Heart left ventricle (tissue), 16 donors: ENCODE measurements at regions not wholly inside any gene's neighbourhood (a gene's known extent, or its start where the extent isn't known, plus 50 kb on each side); places are given as distances from the start of the nearest gene placed in this dataset.
A peak's percentile ranks its signal among the peaks of the same experiment; 100 is the strongest.

ENCODE experiments used
- ATAC-seq, 4 donors: fragments of 200-7000 bp; cut with Tn5 transposase; one replicate each; pipeline ENCODE4 v1.9.1; 2020 to 2022; ENCODE audit warnings: moderate library complexity in 4 of 4, mild to moderate bottlenecking in 3 of 4, moderate number of reproducible peaks in 1 of 4
- DNase-seq, 5 donors: peaks; one replicate each; pipeline ENCODE4 v3.0.0-alpha.2; 2020
- H3K27ac ChIP-seq, 12 donors: fragments of 200-600 bp; sonication (generic) in 4 of 12; one replicate each; pipeline versions ENCODE4 v1.5.0 to v1.8.0; 2016 to 2022; ENCODE audit warnings: mild to moderate bottlenecking in 2 of 12
- H3K27me3 ChIP-seq, 9 donors: fragments of 200-600 bp; sonication (generic) in 2 of 9; one replicate each; pipeline versions ENCODE4 v1.5.1 to v1.8.0; 2016 to 2022; ENCODE audit warnings: mild to moderate bottlenecking in 3 of 9
- H3K36me3 ChIP-seq, 9 donors: fragments of 200-600 bp; sonication (generic) in 2 of 9; one replicate each; pipeline versions ENCODE4 v1.5.0 to v1.8.0; 2018 to 2022; ENCODE audit warnings: mild to moderate bottlenecking in 2 of 9
- H3K4me1 ChIP-seq, 12 donors: fragments of 200-600 bp; sonication (generic) in 4 of 12; one replicate each; pipeline versions ENCODE4 v1.5.0 to v1.8.0; 2016 to 2022; ENCODE audit warnings: mild to moderate bottlenecking in 3 of 12
- H3K4me3 ChIP-seq, 12 donors: fragments of 200-600 bp; sonication (generic) in 4 of 12; one replicate each; pipeline versions ENCODE4 v1.5.0 to v1.8.0; 2017 to 2022; ENCODE audit warnings: mild to moderate bottlenecking in 9 of 12, moderate library complexity in 4 of 12
- H3K9me3 ChIP-seq, 12 donors: fragments of 200-600 bp; sonication (generic) in 4 of 12; one replicate each; pipeline versions ENCODE4 v1.5.0 to v1.8.0; 2016 to 2022; ENCODE audit warnings: mild to moderate bottlenecking in 1 of 12
- POLR2A ChIP-seq, 2 donors: fragments of 450-650 bp; IDR thresholded peaks; one replicate each; pipeline ENCODE4 v1.6.1; 2017; ENCODE audit warnings: antibody characterized with exemption in 2 of 2, mild to moderate bottlenecking in 2 of 2, moderate library complexity in 2 of 2
- WGBS, 4 donors: extraction: QIAGEN DNeasy Blood & Tissue Kit in 2 of 4; methylation state at CpG; one replicate each; pipeline versions ENCODE4 v1.1.5 to v1.1.7; 2013 to 2018; 5-methylcytosine and 5-hydroxymethylcytosine counted together
- intact Hi-C, 10 donors: fragments of 100-400 bp; cut with DNase I; formaldehyde crosslinking; loops; one replicate each; pipeline versions ENCODE4 v1.11.1 to v1.14.2; 2022
- TF ChIP-seq, protein P1 (sequence below), 12 donors: fragments of 200-600 bp; sonication (generic) in 4 of 12; IDR thresholded peaks; one replicate each; pipeline versions ENCODE4 v1.5.0 to v1.8.0; 2018 to 2022; ENCODE audit warnings: antibody characterized with exemption in 12 of 12, mild to moderate bottlenecking in 5 of 12
- donor health status: ischemic (EF 13 %, LVEDD 7.1; RV severe dilation, severe dysfunction).
- donor health status: healthy with polysubstance abuse.
- donor health status: DM: no; HTN: yes; CAD: no.
- donor health status: DM: no; HTN: no; CAD: no.
- donor health status: ischemic (EF 25% LVEDD 6.9; RV normal size, moderate dysfunction).
- donor health status: ischemic (EF 25% LVEDD 5.7; RV mildly dilated, moderate dysfunction).
- donor health status: healthy.
- donor health status: DM: yes; HTN: yes; CAD: no.
- donor health status: ischemic (EF 35%, LVEDD 5.7; RV mildly dilated, moderate dysfunction).
- donor health status: nonischemic (EF 11% LVEDD 7.7; RV severe dilation, severe dysfunction).
- donor health status: DM: yes; HTN: yes; CAD: no.
- donor health status: PGD.
- donor health status: ischemic (EF 29% LVEDD 5.4; RV normal size, mild dysfunction).
- donor health status: nonischemic (EF 23%, LVEDD 6.1; RV moderate dilation, normal function).

DNA sequence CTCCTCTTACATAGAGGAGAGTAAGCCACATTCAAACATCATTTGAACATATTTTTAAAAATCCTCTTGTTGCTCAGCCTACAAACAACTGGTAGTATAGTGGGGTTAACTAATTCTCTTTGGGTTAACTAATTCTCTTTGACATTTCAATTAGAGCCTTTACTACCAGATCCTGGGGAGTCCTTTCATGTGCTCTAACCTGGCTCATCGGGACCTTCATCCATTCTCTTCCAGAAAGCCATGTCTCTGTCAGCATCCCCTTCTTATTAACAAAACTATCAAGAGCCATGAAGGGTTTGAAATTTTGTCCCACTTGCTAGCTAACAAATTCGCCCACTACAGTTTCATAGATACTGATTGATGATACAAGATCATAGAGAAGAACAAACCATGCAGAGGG lies 349.8 kb upstream of the PABPC4L start:
- no peak for TF ChIP-seq POLR2A (IDR thresholded peaks at IDR 0.05)
- TF ChIP-seq, protein P1, sequence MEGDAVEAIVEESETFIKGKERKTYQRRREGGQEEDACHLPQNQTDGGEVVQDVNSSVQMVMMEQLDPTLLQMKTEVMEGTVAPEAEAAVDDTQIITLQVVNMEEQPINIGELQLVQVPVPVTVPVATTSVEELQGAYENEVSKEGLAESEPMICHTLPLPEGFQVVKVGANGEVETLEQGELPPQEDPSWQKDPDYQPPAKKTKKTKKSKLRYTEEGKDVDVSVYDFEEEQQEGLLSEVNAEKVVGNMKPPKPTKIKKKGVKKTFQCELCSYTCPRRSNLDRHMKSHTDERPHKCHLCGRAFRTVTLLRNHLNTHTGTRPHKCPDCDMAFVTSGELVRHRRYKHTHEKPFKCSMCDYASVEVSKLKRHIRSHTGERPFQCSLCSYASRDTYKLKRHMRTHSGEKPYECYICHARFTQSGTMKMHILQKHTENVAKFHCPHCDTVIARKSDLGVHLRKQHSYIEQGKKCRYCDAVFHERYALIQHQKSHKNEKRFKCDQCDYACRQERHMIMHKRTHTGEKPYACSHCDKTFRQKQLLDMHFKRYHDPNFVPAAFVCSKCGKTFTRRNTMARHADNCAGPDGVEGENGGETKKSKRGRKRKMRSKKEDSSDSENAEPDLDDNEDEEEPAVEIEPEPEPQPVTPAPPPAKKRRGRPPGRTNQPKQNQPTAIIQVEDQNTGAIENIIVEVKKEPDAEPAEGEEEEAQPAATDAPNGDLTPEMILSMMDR (IDR thresholded peaks at IDR 0.05): no peak
- DNase-seq (no peak), ATAC-seq (no peak)
- Histone ChIP-seq H3K9me3 (peaks cover 0 to 33% (median 14%) of the 10 kb centered on the region in 12 donors), H3K4me1 (no peaks in the 10 kb centered on the region), H3K27ac (no peak overlapping the region), H3K27me3 (no peaks in the 10 kb centered on the region), H3K4me3 (no peak overlapping the region), H3K36me3 (no peaks in the 10 kb centered on the region)
- 82 to 86% (median 86%) methylated on average over 2 of the region's 2 CpGs for WGBS, 4 donors
- intact Hi-C loops: no loop called here

- ATAC-seq (no peak), DNase-seq (no peak)
- Histone ChIP-seq H3K9me3 (peaks cover 0 to 36% (median 14%) of the 10 kb centered on the region in 12 donors), H3K27ac (no peak overlapping the region), H3K4me3 (no peak overlapping the region), H3K27me3 (no peaks in the 10 kb centered on the region), H3K36me3 (no peaks in the 10 kb centered on the region), H3K4me1 (no peaks in the 10 kb centered on the region)
- TF ChIP-seq, protein P1 (IDR thresholded peaks at IDR 0.05): no peak
- no peak for TF ChIP-seq POLR2A (IDR thresholded peaks at IDR 0.05)
- intact Hi-C loops: no loop called here
Measured at GRCh38 chr4:134548052-134548628, 346.6 kb upstream of the PABPC4L start.

- Histone ChIP-seq H3K27ac (no peak overlapping the region), H3K4me1 (no peaks in the 10 kb centered on the region), H3K36me3 (no peaks in the 10 kb centered on the region), H3K27me3 (no peaks in the 10 kb centered on the region), H3K4me3 (no peak overlapping the region), H3K9me3 (peaks cover 0 to 36% (median 14%) of the 10 kb centered on the region in 12 donors)
- ATAC-seq (no peak), DNase-seq (peak in 1 of 5 donors; percentile 4)
- WGBS, 4 donors: 87 to 96% (median 92%) methylated on average over 15 of the region's 15 CpGs
- no peak for TF ChIP-seq POLR2A (IDR thresholded peaks at IDR 0.05)
- TF ChIP-seq, protein P1 (IDR thresholded peaks at IDR 0.05): no peak
- intact Hi-C loops: no loop called here
Measured at GRCh38 chr4:134546279-134546678, 344.7 kb upstream of the PABPC4L start.

GRCh38 chr4:134544303-134544770 lies 342.7 kb upstream of the PABPC4L start:
- H3K27me3 ChIP-seq: no peaks in the 10 kb centered on the region
- no peak overlapping the region for H3K4me3 ChIP-seq
- ATAC-seq (peak in 1 of 4 donors; percentile 34), DNase-seq (peak in 3 of 5 donors; percentile 25 to 54 (median 33))
- WGBS, 4 donors: 42 to 51% (median 47%) methylated on average over 2 of the region's 2 CpGs
- no peaks in the 10 kb centered on the region for H3K36me3 ChIP-seq
- intact Hi-C loops: no loop called here
- H3K4me1 ChIP-seq: no peaks in the 10 kb centered on the region
- TF ChIP-seq POLR2A (IDR thresholded peaks at IDR 0.05): no peak
- TF ChIP-seq, protein P1 (IDR thresholded peaks at IDR 0.05): no peak
- H3K27ac ChIP-seq: peak overlapping the region in 1 of 12 donors; percentile 33
- H3K9me3 ChIP-seq: peaks cover 0 to 33% (median 14%) of the 10 kb centered on the region in 12 donors
